ENCODE measurements at regions not wholly inside any gene's neighbourhood (a gene's known extent, or its start where the extent isn't known, plus 50 kb on each side); places are given as distances from the start of the nearest gene placed in this dataset.

- TF ChIP-seq CTCF (IDR thresholded peaks at IDR 0.05) (no peak), POLR2AphosphoS5 (IDR thresholded peaks at IDR 0.05) (no peak)
Measured at GRCh38 chr10:78963074-78964034, 105.4 kb upstream of the ZMIZ1 start.

Data from suprapubic skin (tissue), 3 donors.